ENCODE measurements at regions not wholly inside any gene's neighbourhood (a gene's known extent, or its start where the extent isn't known, plus 50 kb on each side); places are given as distances from the start of the nearest gene placed in this dataset.
"Not testable (repeated sequence)": the region's sequence is repeated elsewhere in the genome, so short reads cannot be mapped to it uniquely, and the experiment has no call there.

GRCh38 chr4:162739596-162739995 lies 427.1 kb downstream of the NAF1 start:
- H3K4me1 ChIP-seq (ENCODE audit: insufficient read depth, low read length, poor library complexity, severe bottlenecking); H3K9me3 ChIP-seq (ENCODE audit: low read length); CTCF ChIA-PET (ENCODE audit: unreplicated experiment); H3K9me2 ChIP-seq (ENCODE audit: insufficient read depth, low read length); H3K4me2 ChIP-seq (ENCODE audit: low read length); H3K36me3 ChIP-seq (ENCODE audit: insufficient read depth, low read length); H3K4me3 ChIP-seq (ENCODE audit: low read depth, low read length, poor library complexity, severe bottlenecking); DNase-seq (ENCODE audit: low spot score); H2AFZ ChIP-seq (ENCODE audit: low read length); POLR2A ChIA-PET; H3K27ac ChIP-seq (ENCODE audit: low read depth, low read length, poor library complexity, severe bottlenecking); H4K20me1 ChIP-seq (ENCODE audit: insufficient read depth, low read length); BruUV-seq (replicated peaks); H3K79me2 ChIP-seq (ENCODE audit: insufficient read depth, low read depth, low read length); intact Hi-C loops (cut with micrococcal nuclease; ENCODE audit: unreplicated experiment): not testable (repeated sequence)

- POLR2A ChIA-PET: interaction anchor here (1.4 kb wide), 1 partner anchor 12 kb away, joined by 4 read pairs; no protein-coding TSS in a partner anchor
- H3K9me2 ChIP-seq (ENCODE audit: insufficient read depth, low read length): no peaks in the 10 kb centered on the region
- DNase-seq (ENCODE audit: low spot score): no peak
- H3K9me3 ChIP-seq (ENCODE audit: low read length): no peaks in the 10 kb centered on the region
- H3K27ac ChIP-seq (ENCODE audit: low read depth, low read length, poor library complexity, severe bottlenecking): no peak overlapping the region
- no peak overlapping the region for H2AFZ ChIP-seq (ENCODE audit: low read length)
- no peak overlapping the region for H3K4me3 ChIP-seq (ENCODE audit: low read depth, low read length, poor library complexity, severe bottlenecking)
- no peak for TF ChIP-seq CTCF (conservative IDR thresholded peaks at IDR 0.05; ENCODE audit: low read length)
- no peak for TF ChIP-seq EZH2phosphoT487 (IDR thresholded peaks at IDR 0.05; ENCODE audit: borderline replicate concordance, low read depth, low read length)
- no peaks in the 10 kb centered on the region for H4K20me1 ChIP-seq (ENCODE audit: insufficient read depth, low read length)
- H3K4me2 ChIP-seq (ENCODE audit: low read length): no peak overlapping the region
- no peaks in the 10 kb centered on the region for H3K36me3 ChIP-seq (ENCODE audit: insufficient read depth, low read length)
- BruUV-seq (replicated peaks): no TSS peak
- H3K4me1 ChIP-seq (ENCODE audit: insufficient read depth, low read length, poor library complexity, severe bottlenecking): no peaks in the 10 kb centered on the region
- CTCF ChIA-PET (ENCODE audit: unreplicated experiment): no interaction called here
- intact Hi-C loops (cut with micrococcal nuclease; ENCODE audit: unreplicated experiment): no loop called here
- H3K79me2 ChIP-seq (ENCODE audit: insufficient read depth, low read depth, low read length): no peaks in the 10 kb centered on the region
These were observed 433.8 kb downstream of the NAF1 start for GRCh38 chr4:162732876-162733275.

- no peak for DNase-seq (ENCODE audit: low spot score)
- TF ChIP-seq EZH2phosphoT487 (IDR thresholded peaks at IDR 0.05; ENCODE audit: borderline replicate concordance, low read depth, low read length) (no peak), CTCF (conservative IDR thresholded peaks at IDR 0.05; ENCODE audit: low read length) (no peak)
- no peaks in the 10 kb centered on the region for H4K20me1 ChIP-seq (ENCODE audit: insufficient read depth, low read length)
- intact Hi-C loops (cut with micrococcal nuclease; ENCODE audit: unreplicated experiment): no loop called here
- no peak overlapping the region for H3K27ac ChIP-seq (ENCODE audit: low read depth, low read length, poor library complexity, severe bottlenecking)
- BruUV-seq (replicated peaks): no TSS peak
- H3K4me2 ChIP-seq (ENCODE audit: low read length): no peak overlapping the region
- no peaks in the 10 kb centered on the region for H3K4me1 ChIP-seq (ENCODE audit: insufficient read depth, low read length, poor library complexity, severe bottlenecking)
- H3K36me3 ChIP-seq (ENCODE audit: insufficient read depth, low read length): no peaks in the 10 kb centered on the region
- H3K79me2 ChIP-seq (ENCODE audit: insufficient read depth, low read depth, low read length): no peaks in the 10 kb centered on the region; the same call in 1 of the 2 replicates
- H3K4me3 ChIP-seq (ENCODE audit: low read depth, low read length, poor library complexity, severe bottlenecking): no peak overlapping the region
- no peaks in the 10 kb centered on the region for H3K9me2 ChIP-seq (ENCODE audit: insufficient read depth, low read length)
- H2AFZ ChIP-seq (ENCODE audit: low read length): no peak overlapping the region
- POLR2A ChIA-PET: interaction anchor here (0.6 to 1.3 kb wide), 3 partner anchors 10 to 347 kb away, joined by 3 to 4 read pairs (median 3); no protein-coding TSS in a partner anchor
- CTCF ChIA-PET (ENCODE audit: unreplicated experiment): no interaction called here
- H3K9me3 ChIP-seq (ENCODE audit: low read length): no peaks in the 10 kb centered on the region
These were observed 438.9 kb downstream of the NAF1 start for GRCh38 chr4:162727766-162728165.
